ENCODE measurements at regions not wholly inside any gene's neighbourhood (a gene's known extent, or its start where the extent isn't known, plus 50 kb on each side); places are given as distances from the start of the nearest gene placed in this dataset.

GRCh38 chr3:24828551-24828950, 333.9 kb upstream of the THRB start:
- TF ChIP-seq POLR2A (IDR thresholded peaks at IDR 0.05) (no peak), CTCF (IDR thresholded peaks at IDR 0.05) (no peak)
- H3K4me3 ChIP-seq, result no peak overlapping the region
- peaks cover 8% of the 10 kb centered on the region for H3K4me1 ChIP-seq
- H3K36me3 ChIP-seq (ENCODE audit: low read depth, missing control alignments), result no peaks in the 10 kb centered on the region
- no peaks in the 10 kb centered on the region for H3K27me3 ChIP-seq
- WGBS, 2 donors, result 33 to 49% methylated on average over 6 of the region's 6 CpGs
- intact Hi-C loops (cut with DNase I; ENCODE audit: low total_unique reads), result no loop called here
- no peaks in the 10 kb centered on the region for H3K9me3 ChIP-seq
- no peak for DNase-seq
- H3K27ac ChIP-seq, result no peak overlapping the region

GRCh38 chr3:24829011-24829581, 334.4 kb upstream of the THRB start:
- 0 to 2% methylated on average over 1 to 39 of the region's 51 CpGs for WGBS, 2 donors
- H3K27ac ChIP-seq, result no peak overlapping the region
- intact Hi-C loops (cut with DNase I; ENCODE audit: low total_unique reads), result no loop called here

GRCh38 chr3:24829629-24830229, 335.1 kb upstream of the THRB start:
- no peak overlapping the region for H3K27ac ChIP-seq
- peaks cover 8% of the 10 kb centered on the region for H3K4me1 ChIP-seq
- DNase-seq, result no peak
- H3K27me3 ChIP-seq, result no peaks in the 10 kb centered on the region
- no peaks in the 10 kb centered on the region for H3K36me3 ChIP-seq (ENCODE audit: low read depth, missing control alignments)
- intact Hi-C loops (cut with DNase I; ENCODE audit: low total_unique reads), result no loop called here
- TF ChIP-seq CTCF (IDR thresholded peaks at IDR 0.05) (no peak), POLR2A (IDR thresholded peaks at IDR 0.05) (no peak)
- H3K4me3 ChIP-seq, result peak overlapping the region; percentile 15 to 38
- WGBS, 2 donors, result 0 to 2% methylated on average over 16 to 35 of the region's 37 CpGs
- H3K9me3 ChIP-seq, result no peaks in the 10 kb centered on the region

More at GRCh38 chr3:24829011-24829581, 334.4 kb upstream of the THRB start:
- H3K4me3 ChIP-seq, result peak overlapping the region; percentile 15 to 38
- H3K9me3 ChIP-seq, result no peaks in the 10 kb centered on the region
- TF ChIP-seq CTCF (IDR thresholded peaks at IDR 0.05), result no peak
- peaks cover 8% of the 10 kb centered on the region for H3K4me1 ChIP-seq
- peak; percentile 21 for DNase-seq
- no peaks in the 10 kb centered on the region for H3K36me3 ChIP-seq (ENCODE audit: low read depth, missing control alignments)
- H3K27me3 ChIP-seq, result no peaks in the 10 kb centered on the region

GRCh38 chr3:24830230-24831152, 335.8 kb upstream of the THRB start:
- 5 to 8% methylated on average over 34 to 35 of the region's 35 CpGs for WGBS, 2 donors
- intact Hi-C loops (cut with DNase I; ENCODE audit: low total_unique reads), result no loop called here
- no peak for DNase-seq

More at GRCh38 chr3:24830230-24831152, 335.8 kb upstream of the THRB start:
- Histone ChIP-seq H3K27ac (no peak overlapping the region), H3K36me3 (ENCODE audit: low read depth, missing control alignments) (no peaks in the 10 kb centered on the region), H3K9me3 (no peaks in the 10 kb centered on the region), H3K27me3 (no peaks in the 10 kb centered on the region), H3K4me3 (peak overlapping the region in 1 of 2 donors; percentile 38), H3K4me1 (peaks cover 8% of the 10 kb centered on the region)
- TF ChIP-seq CTCF (IDR thresholded peaks at IDR 0.05), result no peak
- no peak for TF ChIP-seq POLR2A (IDR thresholded peaks at IDR 0.05)

Measured in testis (tissue), 2 donors.